HG03175 (cell line): ENCODE measurements at regions not wholly inside any gene's neighbourhood (a gene's known extent, or its start where the extent isn't known, plus 50 kb on each side); places are given as distances from the start of the nearest gene placed in this dataset.

Source experiments
- ATAC-seq: cut with Tn5 transposase; IDR thresholded peaks from one replicate; pipeline ENCODE4 v1.9.1; 2021; ENCODE audit warnings: mild to moderate bottlenecking, moderate library complexity; ENCODE audit not compliant: unreplicated experiment

DNA sequence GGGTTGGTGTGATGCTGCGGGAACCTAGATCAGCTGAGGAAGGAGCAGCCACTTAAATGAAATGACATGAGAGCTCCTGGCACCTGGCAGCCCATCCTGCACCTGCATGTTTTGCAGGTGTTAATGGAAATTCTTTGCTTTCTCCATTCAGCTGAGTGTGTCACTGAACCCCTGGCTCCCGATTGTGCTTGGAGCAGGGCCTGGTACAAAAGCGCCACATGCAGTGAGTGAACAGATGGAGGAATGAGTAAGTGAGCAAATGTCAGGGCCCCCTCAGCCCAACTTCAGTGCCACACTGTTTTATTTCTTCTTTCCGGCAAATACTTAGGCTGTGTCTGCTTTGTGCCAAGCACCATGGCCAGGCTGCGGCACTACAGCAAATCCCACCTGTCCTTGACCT is 132.2 kb downstream of the ASB7 start:
- no peak for ATAC-seq

DNA sequence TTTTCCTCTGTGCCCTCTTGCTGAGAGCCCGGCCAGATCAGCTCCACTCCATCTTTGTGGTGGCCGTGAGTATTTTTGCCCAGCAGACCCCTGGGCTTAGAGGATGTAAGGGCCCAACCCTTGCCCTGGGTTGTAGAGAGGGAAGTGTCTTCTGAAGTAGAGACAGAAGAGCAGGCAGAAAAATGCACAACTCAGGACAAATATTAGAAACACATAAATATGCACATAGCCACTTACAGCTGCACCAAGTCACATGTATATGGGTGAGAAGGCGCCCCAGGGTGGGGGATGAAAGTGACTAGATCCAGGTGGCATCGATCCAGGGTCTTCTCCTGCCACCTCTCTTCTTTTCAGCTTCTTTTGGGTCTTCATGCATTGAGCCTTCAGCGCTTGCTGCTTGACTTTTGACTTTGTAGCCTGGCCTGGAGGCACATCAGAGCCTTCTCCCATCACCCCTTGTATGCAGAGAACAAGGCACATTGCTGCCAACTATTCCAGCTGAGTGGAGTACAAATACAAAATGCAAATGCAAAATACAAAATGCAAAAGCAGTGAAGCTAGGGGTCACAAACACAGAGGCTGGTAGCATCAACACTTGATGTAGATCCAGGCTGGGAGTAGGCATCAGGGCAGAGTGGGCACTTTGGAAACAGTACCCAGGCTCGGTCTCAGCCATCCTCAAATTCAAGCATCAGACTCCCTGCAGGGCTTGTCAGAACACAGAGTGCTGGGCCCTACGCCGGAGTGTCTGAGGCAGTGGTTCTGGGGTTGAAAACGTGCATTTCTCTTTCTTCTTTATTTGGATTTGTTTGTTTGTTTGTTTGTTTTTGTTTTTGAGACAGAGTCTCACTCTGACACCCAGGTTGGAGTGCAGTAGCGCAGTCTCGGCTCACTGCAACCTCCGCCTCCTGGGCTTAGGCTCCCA is 133.0 kb downstream of the ASB7 start:
- no peak for ATAC-seq

GRCh38 chr15:100737214-100737613 is 134.8 kb downstream of the ASB7 start:
- ATAC-seq: no peak

- ATAC-seq: no peak
Measured at GRCh38 chr15:100738614-100739013, 136.2 kb downstream of the ASB7 start.

DNA sequence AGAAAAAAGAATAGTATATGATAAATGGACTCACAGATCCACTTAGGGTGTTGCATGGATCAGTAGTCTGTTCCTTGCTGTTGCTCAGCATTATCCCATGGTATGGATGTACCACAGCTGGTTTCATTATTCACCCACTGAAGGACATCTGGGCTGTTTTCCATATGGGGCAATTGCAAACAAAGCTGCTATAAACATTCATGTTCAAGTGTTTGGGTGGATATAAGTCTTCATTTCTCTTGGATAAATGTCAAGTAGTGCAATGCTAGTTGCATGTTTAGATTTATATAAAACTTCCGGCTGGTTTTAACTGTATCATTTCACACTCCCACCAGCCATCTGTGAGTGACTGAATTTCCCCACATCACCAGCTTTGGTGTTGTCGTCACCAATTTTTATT is 137.7 kb downstream of the ASB7 start:
- no peak for ATAC-seq

GRCh38 chr15:100751585-100751984 is 128.0 kb upstream of the ALDH1A3 start:
- ATAC-seq: no peak

DNA sequence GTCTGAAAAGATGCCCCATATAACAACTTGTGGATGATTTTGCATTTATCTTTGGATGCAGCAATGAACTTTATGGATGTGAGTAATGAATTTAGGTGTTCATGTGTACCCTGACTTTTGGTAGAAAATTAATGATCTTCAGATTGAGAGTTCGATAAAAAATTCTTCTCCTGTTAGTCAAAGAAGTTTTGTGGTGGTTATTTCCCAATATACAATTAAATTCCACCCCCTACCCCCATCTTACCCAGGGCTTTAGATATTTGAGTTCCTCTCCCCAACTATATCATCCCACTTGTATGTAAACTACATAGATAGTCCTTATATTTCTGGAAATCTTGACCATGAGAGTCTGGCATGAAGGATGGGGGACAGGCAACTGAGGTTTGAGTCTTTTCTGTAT is 126.1 kb upstream of the ALDH1A3 start:
- ATAC-seq: no peak

GRCh38 chr15:100757661-100758060 is 122.0 kb upstream of the ALDH1A3 start:
- no peak for ATAC-seq

GRCh38 chr15:100758555-100758954 is 121.1 kb upstream of the ALDH1A3 start:
- no peak for ATAC-seq

GRCh38 chr15:100759106-100759505 is 120.5 kb upstream of the ALDH1A3 start:
- ATAC-seq: no peak

- ATAC-seq: no peak
Measured at GRCh38 chr15:100759698-100760356, 119.8 kb upstream of the ALDH1A3 start.

- ATAC-seq: no peak
Measured at GRCh38 chr15:100760357-100760903, 119.2 kb upstream of the ALDH1A3 start.

- no peak for ATAC-seq
Measured at GRCh38 chr15:100761290-100761935, 118.2 kb upstream of the ALDH1A3 start.

- ATAC-seq: no peak
Measured at GRCh38 chr15:100762289-100762688, 117.3 kb upstream of the ALDH1A3 start.

- ATAC-seq: no peak
Measured at GRCh38 chr15:100762913-100763834, 116.5 kb upstream of the ALDH1A3 start.

- no peak for ATAC-seq
Measured at GRCh38 chr15:100763835-100764750, 115.5 kb upstream of the ALDH1A3 start.

- ATAC-seq: no peak
Measured at GRCh38 chr15:100764778-100765466, 114.7 kb upstream of the ALDH1A3 start.

GRCh38 chr15:100765467-100766241 is 114.0 kb upstream of the ALDH1A3 start:
- ATAC-seq: no peak
